ENCODE measurements at regions not wholly inside any gene's neighbourhood (a gene's known extent, or its start where the extent isn't known, plus 50 kb on each side); places are given as distances from the start of the nearest gene placed in this dataset.

DNA sequence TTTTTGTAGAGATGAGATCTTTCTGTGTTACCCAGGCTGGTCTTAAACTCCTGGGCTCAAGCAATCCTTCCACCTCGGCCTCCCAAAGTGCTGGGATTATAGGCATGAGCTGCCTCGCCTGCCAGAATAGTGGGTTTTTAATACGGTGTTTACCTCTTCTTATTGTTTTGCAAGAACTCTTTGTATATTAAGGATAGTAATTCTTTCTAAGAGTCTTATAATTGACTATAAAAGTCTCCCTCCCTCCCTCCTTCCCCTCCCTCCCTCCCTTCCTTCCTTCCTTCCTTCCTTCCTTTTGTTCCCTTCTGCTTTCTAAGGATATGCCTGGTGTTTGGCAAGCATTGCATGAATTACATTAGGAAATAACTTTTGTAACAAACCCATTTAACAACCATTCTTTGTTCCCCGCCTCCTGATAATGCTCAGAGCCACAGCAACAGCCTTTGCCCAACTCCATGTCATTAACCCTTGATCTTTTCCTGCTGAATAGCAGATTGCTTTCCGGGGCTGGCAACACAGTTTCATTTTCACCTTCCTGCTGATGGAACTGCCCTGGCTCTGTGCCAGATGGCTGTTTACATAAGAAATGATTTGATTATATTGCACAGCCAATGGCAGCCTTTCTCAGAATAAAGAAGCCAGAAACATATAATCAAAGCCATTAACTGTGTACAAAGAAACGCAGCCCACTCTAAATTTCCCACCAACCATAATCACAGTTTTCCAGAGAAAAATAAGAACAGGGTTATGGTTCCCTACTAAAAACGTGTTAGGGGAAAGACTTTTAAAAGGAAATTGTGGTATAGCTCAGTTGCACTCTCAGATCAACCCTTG lies 143.7 kb upstream of the PTPN1 start:
- Histone ChIP-seq H3K9me3 (no peaks in the 10 kb centered on the region), H3K27ac (peak overlapping the region; percentile 12 to 48 (median 18)), H3K4me1 (peaks cover 0 to 23% (median 8%) of the 10 kb centered on the region in 4 donors), H3K27me3 (no peaks in the 10 kb centered on the region), H3K36me3 (no peaks in the 10 kb centered on the region), H3K4me3 (no peak overlapping the region)
- intact Hi-C loops (cut with DNase I): loop anchor here in 1 of 2 donors (10.0 kb wide), 1 partner anchor 52 kb away; no protein-coding TSS in a partner anchor
- WGBS (ENCODE audit: insufficient coverage, low coverage, low lambda C conversion rate, missing lambda C conversion rate): 32% methylated on average over 7 of the region's 7 CpGs
- TF ChIP-seq, protein P1, sequence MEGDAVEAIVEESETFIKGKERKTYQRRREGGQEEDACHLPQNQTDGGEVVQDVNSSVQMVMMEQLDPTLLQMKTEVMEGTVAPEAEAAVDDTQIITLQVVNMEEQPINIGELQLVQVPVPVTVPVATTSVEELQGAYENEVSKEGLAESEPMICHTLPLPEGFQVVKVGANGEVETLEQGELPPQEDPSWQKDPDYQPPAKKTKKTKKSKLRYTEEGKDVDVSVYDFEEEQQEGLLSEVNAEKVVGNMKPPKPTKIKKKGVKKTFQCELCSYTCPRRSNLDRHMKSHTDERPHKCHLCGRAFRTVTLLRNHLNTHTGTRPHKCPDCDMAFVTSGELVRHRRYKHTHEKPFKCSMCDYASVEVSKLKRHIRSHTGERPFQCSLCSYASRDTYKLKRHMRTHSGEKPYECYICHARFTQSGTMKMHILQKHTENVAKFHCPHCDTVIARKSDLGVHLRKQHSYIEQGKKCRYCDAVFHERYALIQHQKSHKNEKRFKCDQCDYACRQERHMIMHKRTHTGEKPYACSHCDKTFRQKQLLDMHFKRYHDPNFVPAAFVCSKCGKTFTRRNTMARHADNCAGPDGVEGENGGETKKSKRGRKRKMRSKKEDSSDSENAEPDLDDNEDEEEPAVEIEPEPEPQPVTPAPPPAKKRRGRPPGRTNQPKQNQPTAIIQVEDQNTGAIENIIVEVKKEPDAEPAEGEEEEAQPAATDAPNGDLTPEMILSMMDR (IDR thresholded peaks at IDR 0.05): no peak
- TF ChIP-seq POLR2A (IDR thresholded peaks at IDR 0.05): no peak
- ATAC-seq: peak; percentile 85 to 89 (median 86)
- DNase-seq: peak; percentile 81 to 90 (median 88)

DNA sequence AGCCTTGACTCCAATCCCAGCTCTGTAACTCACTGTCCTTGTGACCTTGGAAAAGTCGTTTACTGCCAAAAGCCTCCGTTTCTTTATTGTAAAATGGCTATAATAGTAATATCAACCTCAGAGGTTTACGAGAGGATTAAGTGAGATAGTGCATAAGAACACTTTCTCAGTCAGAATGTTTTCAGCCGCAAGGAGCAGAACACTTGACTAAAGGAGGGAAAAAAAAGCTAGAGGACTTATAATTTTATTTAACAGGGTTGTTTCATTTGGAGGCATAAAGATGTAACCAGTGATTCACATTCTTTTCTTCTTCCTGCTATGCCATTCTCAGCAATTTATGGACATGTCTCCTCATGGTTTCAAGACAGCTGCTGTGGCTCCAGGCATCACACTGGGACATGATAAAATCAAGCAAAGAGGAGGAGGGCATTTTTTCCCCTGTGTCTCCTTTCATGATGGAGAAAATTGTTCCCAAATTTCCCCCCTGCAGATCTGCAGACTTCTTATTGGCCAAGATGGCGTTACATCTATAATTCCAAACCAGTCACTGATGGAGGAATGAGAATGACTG lies 143.0 kb upstream of the PTPN1 start:
- H3K36me3 ChIP-seq: no peaks in the 10 kb centered on the region
- intact Hi-C loops (cut with DNase I): loop anchor here in 1 of 2 donors (10.0 kb wide), 1 partner anchor 52 kb away; no protein-coding TSS in a partner anchor
- H3K4me1 ChIP-seq: peaks cover 0 to 29% (median 8%) of the 10 kb centered on the region in 4 donors
- H3K27ac ChIP-seq: peak overlapping the region; percentile 12 to 48 (median 18)
- DNase-seq (no peak), ATAC-seq (peak in 3 of 4 donors; percentile 11 to 26 (median 26))
- no peaks in the 10 kb centered on the region for H3K27me3 ChIP-seq
- H3K9me3 ChIP-seq: no peaks in the 10 kb centered on the region
- TF ChIP-seq, protein P1 (IDR thresholded peaks at IDR 0.05): no peak
- WGBS (ENCODE audit: insufficient coverage, low coverage, low lambda C conversion rate, missing lambda C conversion rate): 51% methylated on average over 5 of the region's 5 CpGs
- no peak overlapping the region for H3K4me3 ChIP-seq

DNA sequence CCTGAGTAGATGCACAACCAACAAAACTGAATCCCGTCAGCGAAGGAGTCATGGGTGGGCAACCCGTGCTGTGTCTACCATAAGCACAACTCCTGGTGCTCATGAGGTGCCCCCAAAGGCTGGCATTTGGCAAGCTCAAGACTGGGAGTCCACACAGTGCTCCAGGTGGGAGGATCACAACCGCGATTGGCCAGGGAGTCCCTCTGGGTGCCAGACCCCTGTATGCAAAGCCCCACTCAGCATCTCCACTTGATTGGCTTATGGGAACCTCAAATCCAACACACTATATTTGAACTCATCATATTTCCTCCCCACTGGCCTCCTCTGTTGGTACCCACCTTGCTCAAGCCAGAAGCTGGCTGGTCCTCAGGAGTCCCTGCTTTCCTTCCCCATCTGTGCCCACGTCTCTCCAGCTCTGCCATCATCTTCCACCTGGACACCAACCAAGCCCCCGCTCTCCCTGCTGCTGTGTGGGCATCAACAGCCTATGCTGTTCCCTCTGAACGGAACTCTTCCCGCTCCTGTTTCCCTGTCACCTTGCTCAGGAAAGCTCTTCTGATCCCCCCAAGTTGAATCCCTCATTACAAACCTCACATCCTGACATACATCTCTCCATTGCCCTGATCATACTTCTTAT lies 142.3 kb upstream of the PTPN1 start:
- peaks cover 0 to 34% (median 8%) of the 10 kb centered on the region in 4 donors for H3K4me1 ChIP-seq
- WGBS (ENCODE audit: insufficient coverage, low coverage, low lambda C conversion rate, missing lambda C conversion rate): 96% methylated on average over 4 of the region's 9 CpGs
- intact Hi-C loops (cut with DNase I): loop anchor here in 1 of 2 donors (10.0 kb wide), 1 partner anchor 53 kb away; no protein-coding TSS in a partner anchor
- ATAC-seq (no peak), DNase-seq (no peak)
- H3K27me3 ChIP-seq: no peaks in the 10 kb centered on the region
- H3K27ac ChIP-seq: no peak overlapping the region
- no peak overlapping the region for H3K4me3 ChIP-seq
- no peaks in the 10 kb centered on the region for H3K9me3 ChIP-seq
- no peak for TF ChIP-seq POLR2A (IDR thresholded peaks at IDR 0.05)
- TF ChIP-seq, protein P1 (IDR thresholded peaks at IDR 0.05): no peak
- no peaks in the 10 kb centered on the region for H3K36me3 ChIP-seq

DNA sequence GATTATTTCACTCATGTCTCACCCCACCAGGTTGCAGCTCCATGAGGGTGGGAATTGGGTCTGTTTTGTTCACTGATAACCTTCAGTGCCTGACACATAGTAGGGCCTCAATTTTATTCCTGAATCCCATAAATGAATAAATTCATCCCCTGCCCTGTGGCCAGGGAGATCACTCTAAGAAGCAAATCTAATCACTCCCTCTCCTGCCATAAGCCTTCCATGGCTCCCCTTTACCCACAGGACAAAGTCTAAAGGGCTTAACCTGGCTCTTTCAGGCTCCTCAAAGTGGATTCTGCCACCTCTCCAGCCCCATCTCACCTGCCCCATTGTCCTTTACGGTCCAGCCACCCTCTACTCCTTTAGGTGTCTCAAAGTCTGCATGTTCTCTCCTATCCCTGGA lies 141.8 kb upstream of the PTPN1 start:
- intact Hi-C loops (cut with DNase I): loop anchor here in 1 of 2 donors (10.0 kb wide), 1 partner anchor 54 kb away; no protein-coding TSS in a partner anchor
- TF ChIP-seq POLR2A (IDR thresholded peaks at IDR 0.05): no peak
- TF ChIP-seq, protein P1 (IDR thresholded peaks at IDR 0.05): no peak
- no peak overlapping the region for H3K4me3 ChIP-seq

More for the DNA sequence above, 141.8 kb upstream of the PTPN1 start:
- Histone ChIP-seq H3K4me1 (peaks cover 0 to 34% (median 8%) of the 10 kb centered on the region in 4 donors), H3K27me3 (no peaks in the 10 kb centered on the region), H3K27ac (no peak overlapping the region), H3K36me3 (no peaks in the 10 kb centered on the region), H3K9me3 (no peaks in the 10 kb centered on the region)
- ATAC-seq (peak in 1 of 4 donors; percentile 17), DNase-seq (no peak)
- WGBS (ENCODE audit: insufficient coverage, low coverage, low lambda C conversion rate, missing lambda C conversion rate): 27% methylated on average over 1 of the region's 1 CpG

Data from right lobe of liver (tissue), 6 donors.